HG02852 (cell line): ENCODE measurements at regions not wholly inside any gene's neighbourhood (a gene's known extent, or its start where the extent isn't known, plus 50 kb on each side); places are given as distances from the start of the nearest gene placed in this dataset.

Source experiments
- ATAC-seq: cut with Tn5 transposase; IDR thresholded peaks from one replicate; pipeline ENCODE4 v1.9.1; 2021; ENCODE audit warnings: mild to moderate bottlenecking, moderate library complexity; ENCODE audit not compliant: unreplicated experiment

DNA sequence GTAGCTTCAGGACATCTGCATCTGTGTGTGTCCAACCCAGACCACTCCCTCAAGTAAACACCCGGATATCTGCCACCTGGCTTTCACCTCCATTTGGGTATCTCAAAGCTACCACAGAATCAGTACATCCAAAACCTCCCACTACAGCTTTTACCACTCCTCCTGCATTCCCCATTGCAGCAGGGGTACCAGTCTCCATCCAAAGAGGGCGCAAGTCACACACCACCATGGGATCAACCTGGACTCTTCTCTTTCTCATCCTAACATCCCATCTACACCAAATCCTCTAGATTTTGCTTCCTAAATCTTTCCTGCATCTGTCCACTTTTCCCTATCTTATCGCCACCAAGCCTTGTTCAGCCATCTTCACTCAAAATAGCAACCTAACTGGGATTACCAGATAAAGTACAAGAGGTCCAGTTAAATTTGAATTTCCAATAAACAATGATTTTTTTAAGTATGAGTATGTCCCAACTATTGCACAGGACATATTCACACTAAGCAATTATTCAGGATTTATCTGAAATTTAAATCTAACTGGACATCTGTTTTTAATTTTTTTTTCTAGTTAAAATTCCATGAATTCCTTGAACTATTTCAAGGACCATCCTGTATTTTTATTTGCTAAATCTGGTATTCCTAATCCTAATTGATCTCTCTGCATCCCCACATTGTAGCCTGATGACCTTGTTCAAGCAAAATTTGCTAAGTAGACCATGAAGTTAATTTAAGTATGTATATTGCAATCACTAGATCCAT, 164.3 kb upstream of the MLN start:
- no peak for ATAC-seq

DNA sequence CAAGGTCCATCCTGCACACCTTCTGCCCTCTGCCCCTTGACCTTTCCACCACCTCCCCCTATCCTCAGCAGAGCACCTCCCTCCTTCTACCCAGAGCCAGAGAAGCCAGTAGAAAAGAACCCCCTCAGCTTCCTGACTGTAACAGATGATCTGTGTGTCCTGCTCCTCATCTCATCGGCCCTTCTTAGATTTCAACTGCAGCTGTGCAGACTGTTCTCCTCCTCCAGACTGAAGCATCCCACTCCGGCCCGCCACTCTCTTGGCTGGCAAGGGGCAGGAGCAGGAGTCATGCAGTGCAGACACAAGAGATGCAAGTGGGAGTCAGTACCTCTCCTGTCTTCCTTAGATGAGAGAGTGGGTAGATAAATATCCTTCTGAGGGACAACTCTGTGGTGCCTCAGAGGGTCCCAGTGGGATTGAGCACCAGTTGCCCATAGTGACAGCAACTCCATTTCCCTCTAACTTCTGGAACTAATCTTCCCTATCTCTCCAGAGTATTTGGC, 163.5 kb upstream of the MLN start:
- no peak for ATAC-seq

DNA sequence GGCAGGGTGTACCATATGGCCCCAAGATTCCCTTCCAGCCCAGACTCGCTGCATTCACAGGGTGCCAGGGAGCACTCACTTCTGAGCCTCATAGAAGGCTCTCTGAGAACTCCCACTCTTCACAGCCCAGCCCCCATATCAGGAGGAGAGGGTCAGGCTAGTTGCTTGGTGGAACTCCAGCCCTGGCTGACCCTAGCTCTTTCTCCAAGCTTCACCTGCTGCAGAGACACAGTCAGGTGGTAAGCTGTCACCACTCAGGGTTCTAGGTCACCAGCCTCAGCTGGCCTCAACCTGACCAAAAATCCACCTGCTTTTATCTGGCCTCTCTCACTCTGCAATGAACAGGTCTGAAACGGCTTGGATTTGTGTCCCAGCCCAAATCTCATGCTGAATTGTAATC, 162.7 kb upstream of the MLN start:
- no peak for ATAC-seq

DNA sequence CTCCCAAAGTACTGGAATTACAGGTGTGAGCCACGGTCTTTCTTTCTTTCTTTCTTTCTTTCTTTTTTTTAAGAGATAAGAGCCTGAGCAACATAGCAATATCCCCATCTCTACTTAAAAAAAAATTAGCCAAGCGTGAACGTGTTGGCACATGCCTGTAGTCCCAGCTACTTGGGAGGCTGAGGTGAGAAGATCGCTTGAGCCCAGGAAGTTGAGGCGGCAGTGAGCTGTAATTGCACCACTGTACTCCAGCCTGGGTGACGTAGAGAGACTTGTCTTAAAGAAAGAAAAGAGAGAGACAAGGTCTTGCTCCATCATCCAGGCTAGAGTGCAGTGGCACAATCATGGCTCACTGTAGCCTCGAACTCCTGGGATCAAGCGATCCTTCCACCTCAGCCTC, 162.0 kb upstream of the MLN start:
- no peak for ATAC-seq

DNA sequence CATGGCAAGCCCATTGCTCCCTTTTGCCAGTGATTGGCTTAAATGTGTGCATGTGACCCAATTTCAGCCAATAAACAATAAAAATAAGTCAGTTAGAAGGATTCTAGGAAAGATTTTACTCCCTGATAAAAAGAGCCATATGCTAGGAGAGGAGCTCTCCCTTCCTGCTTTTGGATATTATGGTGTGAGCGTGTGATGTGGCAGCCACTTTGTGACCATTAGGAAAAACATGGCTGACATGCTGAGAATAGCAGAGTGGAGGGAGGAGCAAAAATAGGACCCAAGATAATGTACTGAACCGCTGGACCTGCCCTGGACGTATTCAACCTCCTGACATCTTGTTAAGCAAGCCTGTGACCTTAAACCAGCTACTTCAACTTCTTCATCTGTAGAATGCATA, 160.6 kb upstream of the MLN start:
- ATAC-seq = no peak

DNA sequence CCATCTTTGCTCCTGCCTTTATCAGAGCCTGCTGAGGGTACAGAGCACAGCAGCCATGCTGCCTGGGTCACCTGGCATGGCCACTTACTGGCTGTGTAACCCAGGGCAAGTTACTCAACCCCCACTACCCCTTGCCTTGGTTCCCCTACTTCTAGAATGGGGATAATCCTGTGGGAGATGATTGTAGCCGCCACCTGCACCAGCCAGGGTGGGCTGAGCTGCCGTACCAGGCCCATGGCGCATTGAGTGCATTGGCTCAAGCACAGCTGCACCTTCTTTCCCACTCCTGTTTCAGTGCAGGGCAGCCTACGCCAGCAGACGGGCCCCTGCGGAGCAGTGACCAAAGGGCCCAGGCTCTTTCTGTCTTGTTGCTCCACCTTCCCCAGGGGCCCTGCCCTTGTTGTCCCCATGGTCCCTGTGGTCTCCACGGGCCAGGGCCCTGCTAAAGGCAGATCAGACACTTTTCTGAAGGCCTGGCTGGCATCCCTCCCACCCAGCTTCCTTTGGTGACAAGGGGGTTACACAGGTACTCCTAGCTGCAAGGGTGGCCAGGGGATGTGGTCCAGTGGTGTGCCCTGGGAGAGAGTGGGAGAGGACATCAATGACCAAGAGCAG, 159.4 kb upstream of the MLN start:
- ATAC-seq = no peak

DNA sequence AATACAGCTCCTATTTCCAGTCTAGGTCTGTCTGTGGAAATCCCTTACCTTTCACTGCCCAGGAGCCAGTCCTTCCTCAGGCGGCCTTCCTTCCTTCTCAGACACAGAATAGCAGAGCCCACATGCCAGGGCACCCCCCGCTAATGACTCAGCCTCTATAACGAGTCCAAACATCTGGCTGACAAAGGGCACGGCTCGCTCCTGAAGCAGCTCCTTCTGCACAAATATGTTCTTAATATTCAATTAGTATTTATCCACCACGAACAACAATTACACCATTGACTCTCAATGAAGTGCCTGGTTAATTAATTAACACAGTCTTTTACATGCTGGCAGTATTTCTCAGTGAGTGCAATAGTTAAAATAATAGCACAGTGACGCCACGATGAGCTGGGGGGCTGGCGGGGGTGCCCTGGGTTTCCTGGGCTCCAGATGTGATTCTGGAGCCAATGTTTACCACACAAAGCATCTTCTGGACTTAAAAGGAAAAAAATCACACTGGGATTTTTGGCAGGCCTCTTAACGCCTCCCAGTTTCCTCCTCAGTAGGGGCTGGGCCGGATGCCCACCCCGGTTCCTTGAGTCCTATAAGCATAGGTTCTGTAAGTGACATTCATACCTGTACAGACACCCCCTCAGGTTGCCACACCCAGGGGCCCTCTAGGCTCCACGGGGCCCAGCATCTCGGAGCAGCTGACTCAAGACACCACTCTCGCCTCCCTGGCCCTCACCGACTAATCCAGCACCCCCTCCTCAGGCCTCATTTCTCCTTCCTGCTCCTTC, 158.6 kb upstream of the MLN start:
- ATAC-seq = no peak

DNA sequence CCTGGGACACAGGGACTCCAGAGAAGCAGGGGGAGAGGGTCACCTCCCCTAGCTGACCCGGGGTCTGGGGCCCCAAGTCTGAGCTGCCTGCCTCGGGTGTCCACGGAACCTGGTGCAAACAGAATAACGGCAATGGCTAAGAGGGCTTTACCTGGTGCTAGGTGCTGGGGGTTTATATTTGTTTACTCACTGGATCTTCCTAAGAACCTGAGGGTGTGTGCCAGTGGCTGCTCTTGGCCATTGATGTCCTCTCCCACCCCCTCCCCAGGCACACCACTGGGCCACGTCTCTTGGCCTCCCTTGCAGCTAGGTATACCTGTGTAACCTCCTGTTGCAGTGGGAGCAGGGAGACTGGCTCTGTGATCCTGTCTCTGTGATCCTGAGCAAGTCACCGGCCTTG, 157.9 kb upstream of the MLN start:
- ATAC-seq = no peak

DNA sequence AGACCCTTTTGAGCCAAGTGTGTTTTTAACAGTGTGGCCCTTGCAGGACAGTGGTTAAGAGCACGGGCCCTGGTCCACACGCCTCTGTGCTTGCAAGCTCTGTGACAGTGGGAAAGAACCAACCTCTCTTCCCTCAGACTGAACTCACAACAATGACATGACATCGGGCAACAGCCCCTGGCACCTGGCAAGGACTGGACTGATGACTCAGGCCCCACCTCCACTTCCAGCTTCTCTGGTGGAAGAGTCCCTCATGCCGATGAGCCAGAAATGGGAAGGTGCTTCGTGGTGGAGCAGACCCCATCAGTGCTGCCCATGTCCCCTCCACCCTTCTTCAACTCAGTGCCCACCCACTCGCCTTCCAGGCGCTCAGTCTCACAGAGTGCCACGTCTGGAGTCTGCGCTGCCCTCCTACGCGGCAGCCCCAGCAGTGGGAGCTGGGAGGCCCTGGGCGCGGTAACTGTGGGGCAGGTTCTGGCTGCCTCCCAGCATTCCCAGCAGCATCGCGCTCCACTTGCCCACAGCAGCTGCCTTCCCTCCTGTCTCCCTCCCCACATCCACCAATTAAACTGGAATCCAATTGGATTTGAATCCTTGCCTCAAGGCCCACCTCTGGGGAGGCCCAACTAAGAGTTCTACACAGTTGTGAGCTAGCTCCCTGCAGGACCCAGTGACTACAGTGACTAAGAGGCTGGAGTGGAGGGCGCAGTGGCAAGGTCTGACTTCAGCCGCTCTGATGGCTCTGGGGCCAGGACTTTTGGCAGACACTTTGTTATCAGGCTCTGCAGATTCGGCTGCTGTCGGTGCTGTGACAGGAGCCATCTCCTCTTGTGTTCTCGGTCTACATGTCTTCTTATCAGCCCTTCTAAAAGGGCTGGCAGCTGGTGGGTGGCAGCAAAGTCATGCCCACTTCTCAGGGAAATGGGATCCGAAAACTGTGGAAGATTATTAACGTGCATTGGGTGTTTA, 156.8 kb upstream of the MLN start:
- ATAC-seq = no peak

DNA sequence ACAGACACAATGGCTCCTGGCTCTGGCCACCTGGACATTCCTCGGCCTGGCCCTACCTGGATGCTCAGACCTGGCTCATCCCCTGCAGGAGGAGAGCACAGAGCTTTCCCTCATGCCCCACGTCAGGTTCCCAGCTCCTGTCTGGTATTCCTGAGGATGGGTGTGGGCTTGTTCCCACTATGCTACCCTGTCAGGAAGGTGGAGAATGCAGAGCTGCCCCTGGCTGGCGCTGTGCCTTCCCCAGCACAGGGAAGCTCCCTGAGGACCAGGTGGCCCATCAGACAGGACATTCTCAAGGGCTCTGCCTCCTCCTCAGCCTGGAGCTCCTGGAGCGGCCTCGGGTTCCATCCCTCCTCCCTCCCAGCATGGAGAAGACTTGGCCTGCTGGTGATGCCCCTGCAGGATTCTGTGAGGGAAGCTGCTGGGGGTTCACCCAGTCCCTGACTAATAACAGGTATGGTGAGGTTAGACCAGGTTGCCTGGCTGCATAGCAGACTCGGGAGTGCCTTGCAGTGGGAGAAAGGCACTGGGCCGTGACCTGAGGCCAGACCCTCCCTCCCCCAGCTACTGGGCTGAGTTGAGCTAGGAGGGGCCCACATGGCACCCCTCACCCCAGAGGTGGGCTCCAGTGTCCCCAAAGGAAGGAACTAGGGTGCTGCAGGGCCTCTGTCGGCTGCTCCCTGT, 156.0 kb upstream of the MLN start:
- no peak for ATAC-seq

DNA sequence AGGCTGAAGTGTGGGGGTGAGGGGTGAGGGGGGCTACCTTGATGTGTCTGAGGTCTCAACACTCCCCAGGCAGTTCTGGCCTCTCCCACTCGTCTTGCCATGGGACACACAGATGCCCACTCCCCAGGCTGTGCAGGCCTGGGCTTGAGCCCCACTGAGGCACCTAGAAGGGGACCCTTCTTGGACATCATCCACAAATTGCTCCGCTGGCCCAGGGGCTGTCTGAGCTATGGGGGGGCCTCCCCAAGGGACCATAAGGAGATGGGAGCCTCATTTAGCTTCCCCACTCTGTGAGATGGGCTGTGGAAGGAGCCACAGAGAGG, 155.5 kb upstream of the MLN start:
- no peak for ATAC-seq

DNA sequence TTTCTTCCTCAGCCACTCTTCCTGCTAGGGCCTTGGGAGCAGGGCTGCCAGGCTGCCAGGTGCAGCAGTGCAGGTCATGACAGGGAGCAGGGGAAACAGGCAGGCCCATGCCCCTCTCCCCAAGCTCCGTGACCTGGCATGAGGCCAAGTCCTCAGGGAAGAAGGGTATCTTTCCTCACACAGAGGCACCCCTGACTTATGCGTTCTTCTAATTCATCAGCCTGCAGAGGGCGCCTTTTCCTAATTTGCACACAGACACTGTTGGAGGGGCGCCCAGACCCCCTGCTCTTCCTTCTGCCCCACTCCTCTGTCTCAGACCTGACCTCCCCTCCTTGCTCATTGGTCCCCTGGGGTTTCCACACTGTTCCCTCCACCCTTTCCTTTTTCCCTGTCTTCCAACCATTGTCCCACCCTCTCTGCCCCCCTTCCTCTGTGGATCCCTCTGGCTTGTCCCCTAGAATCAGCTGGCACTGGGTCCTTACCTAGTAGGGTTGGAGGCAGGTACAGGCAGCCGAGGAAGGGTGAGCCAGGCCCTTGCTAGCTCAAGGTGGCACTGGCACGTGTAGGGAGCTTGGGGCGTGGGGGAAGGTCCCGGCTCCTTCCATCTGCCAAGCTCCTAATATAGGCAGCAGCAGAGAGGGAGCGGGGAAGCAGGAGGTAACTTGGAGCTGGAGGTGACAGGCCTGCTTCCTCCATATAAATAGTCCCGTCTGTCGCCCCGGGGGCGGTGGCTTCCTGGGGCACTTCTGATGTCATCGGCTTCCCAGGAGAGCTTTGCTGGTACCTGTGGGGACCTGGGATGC, 154.9 kb upstream of the MLN start:
- ATAC-seq = no peak

DNA sequence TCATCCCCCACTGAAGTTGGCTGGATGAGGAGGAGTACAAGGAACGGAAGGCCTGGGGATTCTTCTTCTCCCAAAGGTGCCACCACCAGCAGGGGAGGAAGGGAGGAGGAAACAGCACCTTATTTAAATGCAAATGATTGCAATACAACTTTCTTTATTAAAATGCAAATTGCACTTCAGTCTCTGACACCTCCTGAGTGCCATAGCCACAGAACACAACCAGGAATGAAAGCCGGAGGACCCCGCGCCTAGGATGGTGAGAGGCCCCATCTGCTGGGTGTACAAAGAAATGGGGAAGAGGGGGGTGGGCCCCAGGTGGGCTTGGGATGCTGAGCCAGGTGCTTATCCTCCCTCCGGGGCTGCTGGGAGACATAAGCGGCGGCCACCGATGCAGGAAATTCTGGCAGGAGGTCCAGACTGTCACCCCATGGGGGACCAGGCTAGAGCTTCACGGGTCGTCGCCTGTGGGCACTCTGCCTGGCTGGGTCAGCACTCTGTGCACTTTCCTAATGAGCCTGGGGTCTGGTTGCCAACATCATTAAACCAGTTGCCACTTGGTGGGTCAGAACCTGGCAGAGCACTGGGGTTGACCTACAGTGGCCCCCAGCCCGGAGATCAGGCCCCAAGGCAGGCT, 154.2 kb upstream of the MLN start:
- no peak for ATAC-seq

DNA sequence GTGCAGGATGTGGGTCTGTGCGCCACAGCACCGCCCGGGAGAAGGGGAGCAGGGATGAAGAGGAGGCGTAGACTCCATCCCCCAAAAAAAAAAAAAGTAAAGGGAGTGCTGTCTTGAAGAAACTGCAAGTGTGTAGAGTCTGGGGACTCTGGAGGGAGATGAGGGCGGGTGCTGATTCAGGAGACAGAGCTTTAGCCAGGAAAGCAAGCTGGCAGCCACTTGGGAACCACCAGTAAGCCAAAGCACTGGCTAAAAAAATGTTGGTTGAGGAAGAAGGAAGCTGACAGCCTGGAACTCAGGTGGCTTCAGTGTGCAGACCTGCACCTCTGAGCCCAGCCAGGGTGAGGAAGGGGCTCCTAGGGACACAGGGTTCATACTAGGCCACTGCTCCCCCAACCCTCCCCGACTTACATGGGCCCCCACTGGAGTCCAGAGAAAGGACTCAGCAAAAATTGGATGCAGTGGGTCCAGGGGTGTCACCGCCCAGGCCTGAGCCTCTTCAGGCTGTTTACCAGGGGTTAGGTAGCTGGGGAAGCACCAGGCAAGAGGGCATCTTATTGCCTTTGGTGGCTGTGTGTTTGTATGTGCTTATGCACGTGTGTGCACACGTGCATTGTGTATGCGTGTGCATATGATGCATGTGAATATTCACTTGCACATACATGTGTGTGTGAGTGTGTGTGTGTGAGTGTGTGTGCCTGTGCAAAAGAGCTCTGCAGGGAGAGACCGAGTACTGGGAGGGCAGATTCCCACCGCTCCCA, 153.5 kb upstream of the MLN start:
- no peak for ATAC-seq

DNA sequence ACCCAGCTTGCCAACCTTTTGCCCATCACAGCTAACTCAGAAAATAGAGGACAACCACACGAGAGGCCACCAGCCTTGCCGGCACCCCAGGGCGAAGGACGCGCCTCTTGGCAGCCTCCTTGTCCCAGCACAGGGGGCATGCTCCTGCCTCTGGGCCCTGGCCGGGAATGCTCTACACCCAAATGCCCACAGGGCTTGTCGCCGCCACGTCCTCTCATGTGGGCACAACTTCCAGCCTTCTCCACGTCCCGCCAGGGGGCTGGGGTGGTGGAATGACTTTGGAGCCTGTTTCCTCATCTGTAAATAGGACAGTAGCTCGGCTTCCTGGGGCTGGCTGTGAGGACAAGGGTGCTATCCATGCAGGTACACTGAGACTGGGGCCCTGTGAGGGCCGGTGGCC, 152.4 kb upstream of the MLN start:
- ATAC-seq = no peak

DNA sequence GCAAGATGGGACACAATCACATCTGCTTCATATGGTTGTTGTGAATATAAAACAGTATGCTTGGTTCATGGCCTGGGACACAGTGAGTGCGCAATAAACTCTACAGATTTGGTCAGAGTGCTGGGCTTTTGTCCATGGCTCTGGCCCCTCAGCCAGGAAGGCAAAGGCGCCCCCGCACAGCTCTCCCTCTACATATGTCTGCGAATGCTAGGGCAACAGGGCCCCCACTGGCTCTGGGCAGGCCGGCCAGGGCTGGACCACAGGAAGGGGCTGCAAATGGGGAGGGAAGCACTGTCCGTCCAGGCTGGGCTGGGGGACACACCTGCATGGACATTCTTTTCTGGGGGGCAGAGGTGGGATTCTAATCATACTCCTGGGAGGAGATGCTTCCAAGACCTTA, 151.8 kb upstream of the MLN start:
- ATAC-seq = no peak

DNA sequence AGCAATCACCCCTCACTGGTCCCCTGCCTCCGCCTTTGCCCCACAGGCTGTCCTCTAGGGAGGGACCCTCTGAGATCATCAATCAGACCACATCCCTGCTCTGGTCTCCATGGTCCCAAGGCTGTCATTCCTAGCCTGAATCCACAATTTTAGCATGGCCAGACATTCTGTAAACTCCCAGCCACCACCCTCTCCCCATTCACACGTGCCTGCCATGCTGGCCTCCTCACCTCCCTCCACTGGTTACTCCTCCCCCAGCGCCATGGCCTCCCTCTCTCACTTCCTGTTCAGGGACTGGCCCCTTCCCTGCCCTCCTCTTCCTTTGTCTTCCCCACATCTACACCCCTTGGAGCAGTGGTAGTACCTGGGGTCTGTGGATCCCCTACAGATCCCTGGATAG, 150.7 kb upstream of the MLN start:
- no peak for ATAC-seq

DNA sequence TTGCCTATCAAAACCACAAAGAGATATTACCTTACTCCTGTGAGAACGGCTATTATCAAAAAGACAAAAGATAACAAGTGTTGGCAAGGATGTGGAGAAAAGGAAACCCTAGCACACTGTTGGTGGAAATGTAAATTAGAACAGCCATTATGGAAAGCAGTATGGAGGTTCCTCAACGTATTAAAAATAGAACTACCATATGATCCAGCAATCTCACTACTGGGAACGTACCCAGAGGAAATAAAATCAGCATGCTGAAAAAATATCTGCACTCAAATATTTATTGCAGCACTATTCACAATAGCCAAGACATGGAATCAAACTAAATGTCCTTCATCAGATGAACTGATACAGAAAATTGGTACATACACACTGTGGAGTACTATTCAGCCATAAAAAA, 149.4 kb upstream of the MLN start:
- ATAC-seq = no peak
